ENCODE measurements at regions not wholly inside any gene's neighbourhood (a gene's known extent, or its start where the extent isn't known, plus 50 kb on each side); places are given as distances from the start of the nearest gene placed in this dataset.
"Not testable (repeated sequence)": the region's sequence is repeated elsewhere in the genome, so short reads cannot be mapped to it uniquely, and the experiment has no call there.

- Histone ChIP-seq H3K36me3 (no peaks in the 10 kb centered on the region), H3K27me3 (no peaks in the 10 kb centered on the region), H3K9me3 (peaks cover 0 to 5% (median 0%) of the 10 kb centered on the region in 3 donors), H3K4me3 (no peak overlapping the region), H3K4me1 (no peaks in the 10 kb centered on the region), H3K27ac (no peak overlapping the region)
- DNase-seq, result no peak
- WGBS, 2 donors, result 78 to 81% methylated on average over 3 to 6 of the region's 8 CpGs
- intact Hi-C loops (cut with DNase I), result no loop called here
- TF ChIP-seq CTCF (IDR thresholded peaks at IDR 0.05), result no peak
- TF ChIP-seq POLR2A (IDR thresholded peaks at IDR 0.05), result no peak
These were observed 509.5 kb downstream of the DTWD2 start for GRCh38 chr5:118478852-118479251.

GRCh38 chr5:118468085-118468484, 520.3 kb downstream of the DTWD2 start:
- H3K4me1 ChIP-seq, result no peaks in the 10 kb centered on the region
- intact Hi-C loops (cut with DNase I), result no loop called here
- H3K27ac ChIP-seq, result no peak overlapping the region
- H3K36me3 ChIP-seq, result no peaks in the 10 kb centered on the region
- no peak for DNase-seq
- no peaks in the 10 kb centered on the region for H3K27me3 ChIP-seq
- H3K4me3 ChIP-seq, result no peak overlapping the region
- TF ChIP-seq POLR2A (IDR thresholded peaks at IDR 0.05) (no peak), CTCF (IDR thresholded peaks at IDR 0.05) (no peak)
- H3K9me3 ChIP-seq, result no peaks in the 10 kb centered on the region

- Histone ChIP-seq H3K27ac (no peak overlapping the region), H3K27me3 (no peaks in the 10 kb centered on the region), H3K36me3 (no peaks in the 10 kb centered on the region), H3K9me3 (no peaks in the 10 kb centered on the region), H3K4me3 (no peak overlapping the region), H3K4me1 (no peaks in the 10 kb centered on the region)
- DNase-seq, result no peak
- TF ChIP-seq CTCF (IDR thresholded peaks at IDR 0.05) (no peak), POLR2A (IDR thresholded peaks at IDR 0.05) (no peak)
- intact Hi-C loops (cut with DNase I), result no loop called here
- WGBS, 2 donors, result 56 to 77% methylated on average over 3 of the region's 3 CpGs
These were observed 521.2 kb downstream of the DTWD2 start for GRCh38 chr5:118467103-118467502.

- Histone ChIP-seq H3K27me3 (no peaks in the 10 kb centered on the region), H3K9me3 (no peaks in the 10 kb centered on the region), H3K27ac (no peak overlapping the region), H3K4me3 (no peak overlapping the region), H3K36me3 (no peaks in the 10 kb centered on the region), H3K4me1 (no peaks in the 10 kb centered on the region)
- no peak for DNase-seq
- 77 to 81% methylated on average over 5 of the region's 5 CpGs for WGBS, 2 donors
- TF ChIP-seq POLR2A (IDR thresholded peaks at IDR 0.05), result no peak
- intact Hi-C loops (cut with DNase I), result no loop called here
These were observed 521.9 kb downstream of the DTWD2 start for GRCh38 chr5:118466418-118466817.

GRCh38 chr5:118462276-118462675, 526.1 kb downstream of the DTWD2 start:
- H3K36me3 ChIP-seq; H3K27me3 ChIP-seq; intact Hi-C loops (cut with DNase I); H3K4me1 ChIP-seq; H3K4me3 ChIP-seq; H3K9me3 ChIP-seq; H3K27ac ChIP-seq; DNase-seq: not testable (repeated sequence)
- WGBS, 2 donors, result 83 to 94% methylated on average over 2 of the region's 2 CpGs

GRCh38 chr5:118461436-118461835, 526.9 kb downstream of the DTWD2 start:
- Histone ChIP-seq H3K27ac (no peak overlapping the region), H3K4me3 (no peak overlapping the region), H3K27me3 (no peaks in the 10 kb centered on the region), H3K4me1 (no peaks in the 10 kb centered on the region), H3K36me3 (no peaks in the 10 kb centered on the region), H3K9me3 (no peaks in the 10 kb centered on the region)
- WGBS, 2 donors, result 69 to 70% methylated on average over 3 of the region's 3 CpGs
- no peak for DNase-seq
- no peak for TF ChIP-seq CTCF (IDR thresholded peaks at IDR 0.05)
- intact Hi-C loops (cut with DNase I), result no loop called here
